T-helper 1 cell (primary cell): ENCODE measurements at regions not wholly inside any gene's neighbourhood (a gene's known extent, or its start where the extent isn't known, plus 50 kb on each side); places are given as distances from the start of the nearest gene placed in this dataset.

Source experiments
- DNase-seq, 5 donors: peaks; one replicate each; pipeline ENCODE4 v3.0.0-alpha.2; 2012 to 2020

- no peak for DNase-seq
Observed at GRCh38 chr3:87486115-87486514, 209.7 kb upstream of the POU1F1 start.

- DNase-seq = no peak
Observed at GRCh38 chr3:87478716-87479115, 202.3 kb upstream of the POU1F1 start.

- DNase-seq = no peak
Observed at GRCh38 chr3:87473944-87474343, 197.6 kb upstream of the POU1F1 start.

GRCh38 chr3:87468938-87469337 lies 192.6 kb upstream of the POU1F1 start:
- no peak for DNase-seq

- DNase-seq = no peak
Observed at GRCh38 chr3:87468235-87468634, 191.9 kb upstream of the POU1F1 start.

GRCh38 chr3:87462228-87462627 lies 185.8 kb upstream of the POU1F1 start:
- DNase-seq = no peak

- DNase-seq = no peak
Observed at GRCh38 chr3:87461443-87461842, 185.1 kb upstream of the POU1F1 start.

- no peak for DNase-seq
Observed at GRCh38 chr3:87461036-87461435, 184.7 kb upstream of the POU1F1 start.

- no peak for DNase-seq
Observed at GRCh38 chr3:87448558-87448957, 172.2 kb upstream of the POU1F1 start.

- DNase-seq = no peak
Observed at GRCh38 chr3:87446849-87447387, 170.5 kb upstream of the POU1F1 start.

- DNase-seq = no peak
Observed at GRCh38 chr3:87442470-87442869, 166.1 kb upstream of the POU1F1 start.

GRCh38 chr3:87437765-87438164 lies 161.4 kb upstream of the POU1F1 start:
- no peak for DNase-seq

GRCh38 chr3:87436781-87437543 lies 160.6 kb upstream of the POU1F1 start:
- DNase-seq = no peak

GRCh38 chr3:87435926-87436620 lies 159.7 kb upstream of the POU1F1 start:
- no peak for DNase-seq

GRCh38 chr3:87433445-87433844 lies 157.1 kb upstream of the POU1F1 start:
- DNase-seq = peak in 1 of 5 donors; percentile 1

GRCh38 chr3:87426918-87427317 lies 150.5 kb upstream of the POU1F1 start:
- DNase-seq = no peak

- no peak for DNase-seq
Observed at GRCh38 chr3:87425056-87425455, 148.7 kb upstream of the POU1F1 start.

GRCh38 chr3:87423336-87423735 lies 147.0 kb upstream of the POU1F1 start:
- DNase-seq = no peak

- DNase-seq = no peak
Observed at GRCh38 chr3:87422333-87422732, 145.9 kb upstream of the POU1F1 start.

GRCh38 chr3:87420171-87420570 lies 143.8 kb upstream of the POU1F1 start:
- DNase-seq = no peak

- DNase-seq = no peak
Observed at GRCh38 chr3:87414271-87414670, 137.9 kb upstream of the POU1F1 start.

GRCh38 chr3:87413814-87414213 lies 137.4 kb upstream of the POU1F1 start:
- no peak for DNase-seq

- no peak for DNase-seq
Observed at GRCh38 chr3:87410110-87410509, 133.7 kb upstream of the POU1F1 start.

GRCh38 chr3:87398168-87398801 lies 121.9 kb upstream of the POU1F1 start:
- no peak for DNase-seq
